Sigmoid colon (tissue), 4 donors: ENCODE measurements at regions not wholly inside any gene's neighbourhood (a gene's known extent, or its start where the extent isn't known, plus 50 kb on each side); places are given as distances from the start of the nearest gene placed in this dataset.

Source experiments
- EP300 ChIP-seq, 4 donors: sonication (generic); formaldehyde crosslinking; IDR thresholded peaks; one replicate each; pipeline ENCODE4 v1.6.1; 2017; ENCODE audit warnings: antibody characterized with exemption in 4 of 4
- POLR2A ChIP-seq, 2 donors: fragments of 450-650 bp; IDR thresholded peaks; one replicate each; pipeline ENCODE4 v1.6.1; 2016; ENCODE audit warnings: antibody characterized with exemption in 2 of 2, mild to moderate bottlenecking in 2 of 2, moderate library complexity in 2 of 2
- POLR2AphosphoS5 ChIP-seq, 4 donors: sonication (generic); formaldehyde crosslinking; IDR thresholded peaks; one replicate each; pipeline ENCODE4 v1.6.1; 2017; ENCODE audit warnings: antibody characterized with exemption in 4 of 4

DNA sequence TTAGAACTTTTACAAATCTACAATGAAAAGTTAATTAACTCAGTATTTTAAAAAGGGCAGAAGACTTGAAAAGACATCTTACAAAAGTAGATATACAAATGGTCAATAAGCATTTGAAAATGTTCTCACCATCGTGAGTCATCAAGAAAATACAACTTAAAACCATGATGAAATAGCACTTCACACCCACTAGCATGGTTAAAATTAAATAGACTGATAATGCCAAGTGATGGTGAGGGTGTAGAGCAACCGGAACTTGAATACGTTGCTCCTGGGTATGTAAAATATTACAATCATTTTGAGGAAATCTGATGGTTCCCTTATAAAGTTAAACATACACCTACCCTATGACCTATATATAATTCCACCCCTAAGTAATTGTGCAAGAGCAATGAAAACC lies 319.8 kb upstream of the UMPS start:
- TF ChIP-seq POLR2A (IDR thresholded peaks at IDR 0.05): no peak
- TF ChIP-seq EP300 (IDR thresholded peaks at IDR 0.05): no peak
- TF ChIP-seq POLR2AphosphoS5 (IDR thresholded peaks at IDR 0.05): no peak
